ENCODE measurements at regions not wholly inside any gene's neighbourhood (a gene's known extent, or its start where the extent isn't known, plus 50 kb on each side); places are given as distances from the start of the nearest gene placed in this dataset.

DNA sequence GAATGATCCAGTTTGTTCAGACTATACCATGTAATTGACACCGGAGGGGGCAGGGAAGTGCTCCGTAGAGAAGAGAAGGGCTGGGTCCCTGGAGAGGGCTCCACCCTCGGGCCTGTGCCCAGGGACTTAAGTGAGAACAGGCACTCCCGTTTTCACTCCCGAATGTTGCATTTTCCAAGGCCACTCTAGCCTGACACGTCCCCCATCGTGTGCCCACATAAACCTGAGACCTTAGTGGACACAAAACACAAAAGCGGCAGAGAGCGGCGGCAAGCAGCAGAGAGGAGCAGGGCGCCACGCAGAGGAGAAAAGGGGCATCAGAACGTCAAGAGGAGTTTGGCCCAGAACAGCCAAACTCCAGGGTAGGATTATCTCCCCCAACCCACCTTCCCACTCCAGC is 1405.1 kb downstream of the GRIK2 start:
- Histone ChIP-seq H3K9me3 (ENCODE audit: control insufficient read depth in 4 of 4, low read length in 3 of 4) (no peaks in the 10 kb centered on the region), H3K4me3 (ENCODE audit: low read depth in 1 of 3, low read length in 3 of 3) (no peak overlapping the region), H3K4me1 (ENCODE audit: control insufficient read depth in 4 of 4, insufficient read depth in 4 of 4, low read length in 3 of 4) (no peaks in the 10 kb centered on the region), H3K27ac (ENCODE audit: low read depth in 1 of 2, low read length in 2 of 2) (no peak overlapping the region), H3K9ac (ENCODE audit: low read depth in 1 of 2, low read length in 2 of 2) (no peak overlapping the region), H3K36me3 (ENCODE audit: control insufficient read depth in 4 of 4, insufficient read depth in 3 of 4, low read depth in 1 of 4, low read length in 3 of 4) (no peaks in the 10 kb centered on the region), H3K27me3 (ENCODE audit: control insufficient read depth in 4 of 4, insufficient read depth in 4 of 4, low read length in 3 of 4) (peaks cover 0 to 3% (median 0%) of the 10 kb centered on the region in 4 donors)
- no peak for TF ChIP-seq TAF1 (conservative IDR thresholded peaks at IDR 0.05)
- no peak for TF ChIP-seq FOXA1 (IDR thresholded peaks at IDR 0.05)
- TF ChIP-seq, protein P1, sequence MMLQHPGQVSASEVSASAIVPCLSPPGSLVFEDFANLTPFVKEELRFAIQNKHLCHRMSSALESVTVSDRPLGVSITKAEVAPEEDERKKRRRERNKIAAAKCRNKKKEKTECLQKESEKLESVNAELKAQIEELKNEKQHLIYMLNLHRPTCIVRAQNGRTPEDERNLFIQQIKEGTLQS (IDR thresholded peaks at IDR 0.05): no peak
- TF ChIP-seq GABPA (IDR thresholded peaks at IDR 0.05 in 1 of 2, conservative IDR thresholded peaks at IDR 0.05 in 1 of 2): no peak
- TF ChIP-seq JUND (IDR thresholded peaks at IDR 0.05): no peak
- TF ChIP-seq, protein P2, sequence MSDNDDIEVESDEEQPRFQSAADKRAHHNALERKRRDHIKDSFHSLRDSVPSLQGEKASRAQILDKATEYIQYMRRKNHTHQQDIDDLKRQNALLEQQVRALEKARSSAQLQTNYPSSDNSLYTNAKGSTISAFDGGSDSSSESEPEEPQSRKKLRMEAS (IDR thresholded peaks at IDR 0.05): no peak
- no peak for TF ChIP-seq FOXA2 (IDR thresholded peaks at IDR 0.05)
- TF ChIP-seq HNF4A (conservative IDR thresholded peaks at IDR 0.05): no peak
- no peak for TF ChIP-seq HNF4G (IDR thresholded peaks at IDR 0.05)
- no peak for TF ChIP-seq YY1 (IDR thresholded peaks at IDR 0.05)
- no peak for TF ChIP-seq SP1 (IDR thresholded peaks at IDR 0.05)
- TF ChIP-seq RXRA (IDR thresholded peaks at IDR 0.05): no peak
- no peak for DNase-seq (ENCODE audit: low spot score)
- WGBS: 8% methylated on average over 13 of the region's 13 CpGs

DNA sequence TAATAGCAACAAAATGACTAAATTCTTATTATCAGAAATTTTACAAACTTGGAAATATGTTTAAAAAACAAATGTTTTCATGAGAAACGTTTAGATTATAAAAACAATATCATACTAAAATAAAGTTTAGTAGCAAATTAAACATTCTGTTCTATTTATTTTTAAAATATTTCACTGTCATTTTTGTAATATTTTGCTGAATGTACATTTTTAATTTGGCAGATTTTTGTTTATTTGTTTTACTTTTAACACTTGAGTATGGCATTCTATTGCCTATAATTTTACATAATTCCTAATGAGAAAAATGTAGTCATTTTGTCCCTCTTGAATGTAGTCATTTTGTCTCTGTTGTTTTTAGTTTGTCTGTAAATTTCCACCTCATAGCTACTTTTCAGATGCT is 1400.2 kb downstream of the GRIK2 start:
- Histone ChIP-seq H3K4me1 (ENCODE audit: control insufficient read depth in 4 of 4, insufficient read depth in 4 of 4, low read length in 3 of 4) (no peaks in the 10 kb centered on the region), H3K27me3 (ENCODE audit: control insufficient read depth in 4 of 4, insufficient read depth in 4 of 4, low read length in 3 of 4) (no peaks in the 10 kb centered on the region), H3K36me3 (ENCODE audit: control insufficient read depth in 4 of 4, insufficient read depth in 3 of 4, low read depth in 1 of 4, low read length in 3 of 4) (no peaks in the 10 kb centered on the region), H3K27ac (ENCODE audit: low read depth in 1 of 2, low read length in 2 of 2) (no peak overlapping the region), H3K4me3 (ENCODE audit: low read depth in 1 of 3, low read length in 3 of 3) (no peak overlapping the region), H3K9ac (ENCODE audit: low read depth in 1 of 2, low read length in 2 of 2) (no peak overlapping the region), H3K9me3 (ENCODE audit: control insufficient read depth in 4 of 4, low read length in 3 of 4) (no peaks in the 10 kb centered on the region)
- 45% methylated on average over 1 of the region's 1 CpG for WGBS
- DNase-seq (ENCODE audit: low spot score): no peak
- no peak for TF ChIP-seq TAF1 (conservative IDR thresholded peaks at IDR 0.05)
- no peak for TF ChIP-seq JUND (IDR thresholded peaks at IDR 0.05)
- no peak for TF ChIP-seq RXRA (IDR thresholded peaks at IDR 0.05)
- no peak for TF ChIP-seq NR2F2 (IDR thresholded peaks at IDR 0.05)
- no peak for TF ChIP-seq HNF4A (conservative IDR thresholded peaks at IDR 0.05)
- TF ChIP-seq, protein P3, sequence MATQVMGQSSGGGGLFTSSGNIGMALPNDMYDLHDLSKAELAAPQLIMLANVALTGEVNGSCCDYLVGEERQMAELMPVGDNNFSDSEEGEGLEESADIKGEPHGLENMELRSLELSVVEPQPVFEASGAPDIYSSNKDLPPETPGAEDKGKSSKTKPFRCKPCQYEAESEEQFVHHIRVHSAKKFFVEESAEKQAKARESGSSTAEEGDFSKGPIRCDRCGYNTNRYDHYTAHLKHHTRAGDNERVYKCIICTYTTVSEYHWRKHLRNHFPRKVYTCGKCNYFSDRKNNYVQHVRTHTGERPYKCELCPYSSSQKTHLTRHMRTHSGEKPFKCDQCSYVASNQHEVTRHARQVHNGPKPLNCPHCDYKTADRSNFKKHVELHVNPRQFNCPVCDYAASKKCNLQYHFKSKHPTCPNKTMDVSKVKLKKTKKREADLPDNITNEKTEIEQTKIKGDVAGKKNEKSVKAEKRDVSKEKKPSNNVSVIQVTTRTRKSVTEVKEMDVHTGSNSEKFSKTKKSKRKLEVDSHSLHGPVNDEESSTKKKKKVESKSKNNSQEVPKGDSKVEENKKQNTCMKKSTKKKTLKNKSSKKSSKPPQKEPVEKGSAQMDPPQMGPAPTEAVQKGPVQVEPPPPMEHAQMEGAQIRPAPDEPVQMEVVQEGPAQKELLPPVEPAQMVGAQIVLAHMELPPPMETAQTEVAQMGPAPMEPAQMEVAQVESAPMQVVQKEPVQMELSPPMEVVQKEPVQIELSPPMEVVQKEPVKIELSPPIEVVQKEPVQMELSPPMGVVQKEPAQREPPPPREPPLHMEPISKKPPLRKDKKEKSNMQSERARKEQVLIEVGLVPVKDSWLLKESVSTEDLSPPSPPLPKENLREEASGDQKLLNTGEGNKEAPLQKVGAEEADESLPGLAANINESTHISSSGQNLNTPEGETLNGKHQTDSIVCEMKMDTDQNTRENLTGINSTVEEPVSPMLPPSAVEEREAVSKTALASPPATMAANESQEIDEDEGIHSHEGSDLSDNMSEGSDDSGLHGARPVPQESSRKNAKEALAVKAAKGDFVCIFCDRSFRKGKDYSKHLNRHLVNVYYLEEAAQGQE (IDR thresholded peaks at IDR 0.05): no peak
- TF ChIP-seq EGR1 (IDR thresholded peaks at IDR 0.05; ENCODE audit: low read depth in 2 of 2): no peak
- TF ChIP-seq YY1 (IDR thresholded peaks at IDR 0.05): no peak
- TF ChIP-seq, protein P1 (IDR thresholded peaks at IDR 0.05): no peak
- TF ChIP-seq, protein P2 (IDR thresholded peaks at IDR 0.05): no peak
- TF ChIP-seq, protein P4, sequence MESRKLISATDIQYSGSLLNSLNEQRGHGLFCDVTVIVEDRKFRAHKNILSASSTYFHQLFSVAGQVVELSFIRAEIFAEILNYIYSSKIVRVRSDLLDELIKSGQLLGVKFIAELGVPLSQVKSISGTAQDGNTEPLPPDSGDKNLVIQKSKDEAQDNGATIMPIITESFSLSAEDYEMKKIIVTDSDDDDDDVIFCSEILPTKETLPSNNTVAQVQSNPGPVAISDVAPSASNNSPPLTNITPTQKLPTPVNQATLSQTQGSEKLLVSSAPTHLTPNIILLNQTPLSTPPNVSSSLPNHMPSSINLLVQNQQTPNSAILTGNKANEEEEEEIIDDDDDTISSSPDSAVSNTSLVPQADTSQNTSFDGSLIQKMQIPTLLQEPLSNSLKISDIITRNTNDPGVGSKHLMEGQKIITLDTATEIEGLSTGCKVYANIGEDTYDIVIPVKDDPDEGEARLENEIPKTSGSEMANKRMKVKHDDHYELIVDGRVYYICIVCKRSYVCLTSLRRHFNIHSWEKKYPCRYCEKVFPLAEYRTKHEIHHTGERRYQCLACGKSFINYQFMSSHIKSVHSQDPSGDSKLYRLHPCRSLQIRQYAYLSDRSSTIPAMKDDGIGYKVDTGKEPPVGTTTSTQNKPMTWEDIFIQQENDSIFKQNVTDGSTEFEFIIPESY (IDR thresholded peaks at IDR 0.05): no peak

Data from liver (tissue), 7 donors.